ENCODE measurements at regions not wholly inside any gene's neighbourhood (a gene's known extent, or its start where the extent isn't known, plus 50 kb on each side); places are given as distances from the start of the nearest gene placed in this dataset.
"Not testable (repeated sequence)": the region's sequence is repeated elsewhere in the genome, so short reads cannot be mapped to it uniquely, and the experiment has no call there.

GRCh38 chr1:219708919-219709543 is 96.1 kb upstream of the ZC3H11B start:
- in situ Hi-C loops (cut with HindIII; ENCODE audit: extremely low pct_ligation_motif_present, low pct_unique_long_range_greater_than_20kb): no loop called here
- 4% methylated on average over 6 of the region's 6 CpGs for WGBS (ENCODE audit: low lambda C conversion rate)
- no peak for DNase-seq (ENCODE audit: low spot score)

GRCh38 chr1:219707885-219708284 is 95.0 kb upstream of the ZC3H11B start:
- WGBS (ENCODE audit: low lambda C conversion rate): 6% methylated on average over 1 of the region's 1 CpG
- ATAC-seq; H3K4me3 ChIP-seq (replicated peaks in 1 of 3; ENCODE audit: insufficient read depth in 1 of 3, low read depth in 2 of 3, low read length in 3 of 3); H2AFZ ChIP-seq (ENCODE audit: low read length); BruUV-seq (replicated peaks); H3K9ac ChIP-seq (ENCODE audit: insufficient read depth, low read depth, low read length); DNase-seq (ENCODE audit: low spot score); H3K4me2 ChIP-seq (ENCODE audit: low read depth, low read length); H3K27ac ChIP-seq (ENCODE audit: extremely low read length, insufficient read depth, low read length); intact Hi-C loops (cut with micrococcal nuclease; ENCODE audit: unreplicated experiment); in situ Hi-C loops (cut with HindIII; ENCODE audit: extremely low pct_ligation_motif_present, low pct_unique_long_range_greater_than_20kb); H3K79me2 ChIP-seq (ENCODE audit: insufficient read depth, low read length); H3K36me3 ChIP-seq (replicated peaks in 1 of 2; ENCODE audit: control insufficient read depth in 1 of 2, insufficient read depth in 2 of 2, low read length in 2 of 2); H3K27me3 ChIP-seq (ENCODE audit: control insufficient read depth in 1 of 2, insufficient read depth in 2 of 2, low read length in 2 of 2); POLR2A ChIA-PET; H3K9me3 ChIP-seq (ENCODE audit: low read length); FAIRE-seq; H4K20me1 ChIP-seq (ENCODE audit: insufficient read depth, low read length); CTCF ChIA-PET (ENCODE audit: low intra/inter-chr PET ratio, low total read pairs); H3K4me1 ChIP-seq (ENCODE audit: insufficient read depth, low read length): not testable (repeated sequence)

More at GRCh38 chr1:219708919-219709543, 96.1 kb upstream of the ZC3H11B start:
- no peaks in the 10 kb centered on the region for H3K79me2 ChIP-seq (ENCODE audit: insufficient read depth, low read length)
- BruUV-seq (replicated peaks): no TSS peak
- ChIA-PET CTCF (ENCODE audit: low intra/inter-chr PET ratio, low total read pairs) (no interaction called here), POLR2A (no interaction called here)
- no peaks in the 10 kb centered on the region for H3K4me1 ChIP-seq (ENCODE audit: insufficient read depth, low read length)
- no peak overlapping the region for H3K4me3 ChIP-seq (replicated peaks in 1 of 3; ENCODE audit: insufficient read depth in 1 of 3, low read depth in 2 of 3, low read length in 3 of 3)
- no peak for ATAC-seq
- H3K9me3 ChIP-seq (ENCODE audit: low read length): no peaks in the 10 kb centered on the region
- no peak overlapping the region for H3K9ac ChIP-seq (ENCODE audit: insufficient read depth, low read depth, low read length)
- no peaks in the 10 kb centered on the region for H3K36me3 ChIP-seq (replicated peaks in 1 of 2; ENCODE audit: control insufficient read depth in 1 of 2, insufficient read depth in 2 of 2, low read length in 2 of 2)
- intact Hi-C loops (cut with micrococcal nuclease; ENCODE audit: unreplicated experiment): no loop called here
- no peak overlapping the region for H3K4me2 ChIP-seq (ENCODE audit: low read depth, low read length)
- H4K20me1 ChIP-seq (ENCODE audit: insufficient read depth, low read length): no peaks in the 10 kb centered on the region
- no peak for FAIRE-seq
- H2AFZ ChIP-seq (ENCODE audit: low read length): no peak overlapping the region
- H3K27ac ChIP-seq (ENCODE audit: extremely low read length, insufficient read depth, low read length): no peak overlapping the region
- 0 out of 2 replicates have a peak, but pooled peaks have one; percentile 36 for TF ChIP-seq MAFF (IDR thresholded peaks at IDR 0.05; ENCODE audit: low read depth, low read length)
- TF ChIP-seq FUBP1 (CRISPR knock-in tag; IDR thresholded peaks at IDR 0.05; ENCODE audit: borderline replicate concordance): no peak
- TF ChIP-seq MAFK (conservative IDR thresholded peaks at IDR 0.05 in 1 of 2, IDR thresholded peaks at IDR 0.05 in 1 of 2; ENCODE audit: low read length in 2 of 2): peak; percentile 5 to 68; a peak in 2 of 4 replicates
- H3K27me3 ChIP-seq (ENCODE audit: control insufficient read depth in 1 of 2, insufficient read depth in 2 of 2, low read length in 2 of 2): no peaks in the 10 kb centered on the region

GRCh38 chr1:219704331-219704730 is 91.4 kb upstream of the ZC3H11B start:
- POLR2A ChIA-PET; H3K4me1 ChIP-seq (ENCODE audit: insufficient read depth, low read length); CTCF ChIA-PET (ENCODE audit: low intra/inter-chr PET ratio, low total read pairs); intact Hi-C loops (cut with micrococcal nuclease; ENCODE audit: unreplicated experiment); DNase-seq (ENCODE audit: low spot score); H2AFZ ChIP-seq (ENCODE audit: low read length); FAIRE-seq; H3K9ac ChIP-seq (ENCODE audit: insufficient read depth, low read depth, low read length); H3K79me2 ChIP-seq (ENCODE audit: insufficient read depth, low read length); H3K4me2 ChIP-seq (ENCODE audit: low read depth, low read length); H3K9me3 ChIP-seq (ENCODE audit: low read length); BruUV-seq (replicated peaks); H3K4me3 ChIP-seq (replicated peaks in 1 of 3; ENCODE audit: insufficient read depth in 1 of 3, low read depth in 2 of 3, low read length in 3 of 3); H3K36me3 ChIP-seq (replicated peaks in 1 of 2; ENCODE audit: control insufficient read depth in 1 of 2, insufficient read depth in 2 of 2, low read length in 2 of 2); H3K27me3 ChIP-seq (ENCODE audit: control insufficient read depth in 1 of 2, insufficient read depth in 2 of 2, low read length in 2 of 2); H3K27ac ChIP-seq (ENCODE audit: extremely low read length, insufficient read depth, low read length); ATAC-seq; in situ Hi-C loops (cut with HindIII; ENCODE audit: extremely low pct_ligation_motif_present, low pct_unique_long_range_greater_than_20kb); H4K20me1 ChIP-seq (ENCODE audit: insufficient read depth, low read length): not testable (repeated sequence)
- WGBS (ENCODE audit: low lambda C conversion rate): 17% methylated on average over 3 of the region's 3 CpGs

Measured in HepG2 (cell line).